ENCODE measurements at regions not wholly inside any gene's neighbourhood (a gene's known extent, or its start where the extent isn't known, plus 50 kb on each side); places are given as distances from the start of the nearest gene placed in this dataset.
"Not testable (repeated sequence)": the region's sequence is repeated elsewhere in the genome, so short reads cannot be mapped to it uniquely, and the experiment has no call there.

GRCh38 chr2:91422102-91422501 is 2730.6 kb downstream of the RPIA start:
- H3K27ac ChIP-seq; H3K9me3 ChIP-seq; intact Hi-C loops (cut with DNase I; ENCODE audit: low total_unique reads); DNase-seq; H3K4me1 ChIP-seq; H3K36me3 ChIP-seq; H3K4me3 ChIP-seq; in situ Hi-C loops (cut with MboI; ENCODE audit: low sequenced_read_pairs in 4 of 4); ATAC-seq; H3K27me3 ChIP-seq: not testable (repeated sequence)

GRCh38 chr2:91427148-91427547 is 2735.7 kb downstream of the RPIA start:
- H3K4me1 ChIP-seq; ATAC-seq; H3K27ac ChIP-seq; H3K4me3 ChIP-seq; H3K9me3 ChIP-seq; in situ Hi-C loops (cut with MboI; ENCODE audit: low sequenced_read_pairs in 4 of 4); H3K36me3 ChIP-seq; DNase-seq; intact Hi-C loops (cut with DNase I; ENCODE audit: low total_unique reads): not testable (repeated sequence)
- peaks cover 0 to 11% (median 3%) of the 10 kb centered on the region in 3 donors for H3K27me3 ChIP-seq

DNA sequence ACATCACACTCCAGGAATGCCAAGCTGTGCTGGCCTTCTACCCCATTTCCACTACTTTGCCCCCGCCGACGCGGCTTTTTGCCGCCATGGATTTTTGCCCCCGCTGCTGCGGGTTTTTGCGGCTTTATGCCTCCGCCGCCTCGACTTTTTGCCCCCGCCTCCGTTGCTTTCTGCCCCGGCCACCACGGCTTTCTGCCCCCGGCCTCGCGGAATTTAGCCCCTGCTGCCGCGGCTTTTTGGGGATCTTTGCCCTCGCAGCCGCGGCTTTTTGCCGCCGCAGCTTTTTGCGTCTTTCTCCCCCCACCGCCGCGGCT is 2750.4 kb downstream of the RPIA start:
- H3K27ac ChIP-seq; H3K9me3 ChIP-seq; H3K36me3 ChIP-seq; intact Hi-C loops (cut with DNase I; ENCODE audit: low total_unique reads); ATAC-seq; in situ Hi-C loops (cut with MboI; ENCODE audit: low sequenced_read_pairs in 4 of 4); DNase-seq: not testable (repeated sequence)
- H3K4me1 ChIP-seq = peaks cover 3 to 12% of the 10 kb centered on the region in 2 donors
- peaks cover 27 to 39% (median 31%) of the 10 kb centered on the region in 3 donors for H3K27me3 ChIP-seq
- peak overlapping the region; percentile 50 to 78 (median 62) for H3K4me3 ChIP-seq

- intact Hi-C loops (cut with DNase I; ENCODE audit: low total_unique reads) = no loop called here
These were observed 2750.9 kb downstream of the RPIA start for GRCh38 chr2:91442246-91442905.

GRCh38 chr2:91442906-91443729 is 2751.6 kb downstream of the RPIA start:
- intact Hi-C loops (cut with DNase I; ENCODE audit: low total_unique reads); H3K9me3 ChIP-seq; ATAC-seq; H3K36me3 ChIP-seq; in situ Hi-C loops (cut with MboI; ENCODE audit: low sequenced_read_pairs in 4 of 4); DNase-seq; H3K27ac ChIP-seq: not testable (repeated sequence)
- Histone ChIP-seq H3K4me3 (peak overlapping the region; percentile 50 to 78 (median 62)), H3K27me3 (peaks cover 27 to 35% (median 31%) of the 10 kb centered on the region in 3 donors), H3K4me1 (peaks cover 3 to 12% of the 10 kb centered on the region in 2 donors)

More at GRCh38 chr2:91442246-91442905, 2750.9 kb downstream of the RPIA start:
- TF ChIP-seq, protein P1, sequence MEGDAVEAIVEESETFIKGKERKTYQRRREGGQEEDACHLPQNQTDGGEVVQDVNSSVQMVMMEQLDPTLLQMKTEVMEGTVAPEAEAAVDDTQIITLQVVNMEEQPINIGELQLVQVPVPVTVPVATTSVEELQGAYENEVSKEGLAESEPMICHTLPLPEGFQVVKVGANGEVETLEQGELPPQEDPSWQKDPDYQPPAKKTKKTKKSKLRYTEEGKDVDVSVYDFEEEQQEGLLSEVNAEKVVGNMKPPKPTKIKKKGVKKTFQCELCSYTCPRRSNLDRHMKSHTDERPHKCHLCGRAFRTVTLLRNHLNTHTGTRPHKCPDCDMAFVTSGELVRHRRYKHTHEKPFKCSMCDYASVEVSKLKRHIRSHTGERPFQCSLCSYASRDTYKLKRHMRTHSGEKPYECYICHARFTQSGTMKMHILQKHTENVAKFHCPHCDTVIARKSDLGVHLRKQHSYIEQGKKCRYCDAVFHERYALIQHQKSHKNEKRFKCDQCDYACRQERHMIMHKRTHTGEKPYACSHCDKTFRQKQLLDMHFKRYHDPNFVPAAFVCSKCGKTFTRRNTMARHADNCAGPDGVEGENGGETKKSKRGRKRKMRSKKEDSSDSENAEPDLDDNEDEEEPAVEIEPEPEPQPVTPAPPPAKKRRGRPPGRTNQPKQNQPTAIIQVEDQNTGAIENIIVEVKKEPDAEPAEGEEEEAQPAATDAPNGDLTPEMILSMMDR (IDR thresholded peaks at IDR 0.05 in 4 of 5, conservative IDR thresholded peaks at IDR 0.05 in 1 of 5) = no peak
- TF ChIP-seq POLR2A (IDR thresholded peaks at IDR 0.05) = no peak
- Histone ChIP-seq H3K36me3 (no peaks in the 10 kb centered on the region), H3K4me1 (peaks cover 3 to 12% of the 10 kb centered on the region in 2 donors), H3K27ac (no peak overlapping the region), H3K9me3 (no peaks in the 10 kb centered on the region), H3K27me3 (peaks cover 27 to 35% (median 31%) of the 10 kb centered on the region in 3 donors), H3K4me3 (peak overlapping the region; percentile 50 to 78 (median 62))
- DNase-seq = no peak
- in situ Hi-C loops (cut with MboI; ENCODE audit: low sequenced_read_pairs in 4 of 4) = no loop called here
- no peak for ATAC-seq

GRCh38 chr2:91443730-91444115 is 2752.2 kb downstream of the RPIA start:
- peaks cover 27 to 35% (median 31%) of the 10 kb centered on the region in 3 donors for H3K27me3 ChIP-seq
- DNase-seq; ATAC-seq; in situ Hi-C loops (cut with MboI; ENCODE audit: low sequenced_read_pairs in 4 of 4); H3K9me3 ChIP-seq; H3K27ac ChIP-seq; H3K4me3 ChIP-seq; intact Hi-C loops (cut with DNase I; ENCODE audit: low total_unique reads); H3K36me3 ChIP-seq: not testable (repeated sequence)
- H3K4me1 ChIP-seq = peaks cover 3 to 12% of the 10 kb centered on the region in 2 donors

DNA sequence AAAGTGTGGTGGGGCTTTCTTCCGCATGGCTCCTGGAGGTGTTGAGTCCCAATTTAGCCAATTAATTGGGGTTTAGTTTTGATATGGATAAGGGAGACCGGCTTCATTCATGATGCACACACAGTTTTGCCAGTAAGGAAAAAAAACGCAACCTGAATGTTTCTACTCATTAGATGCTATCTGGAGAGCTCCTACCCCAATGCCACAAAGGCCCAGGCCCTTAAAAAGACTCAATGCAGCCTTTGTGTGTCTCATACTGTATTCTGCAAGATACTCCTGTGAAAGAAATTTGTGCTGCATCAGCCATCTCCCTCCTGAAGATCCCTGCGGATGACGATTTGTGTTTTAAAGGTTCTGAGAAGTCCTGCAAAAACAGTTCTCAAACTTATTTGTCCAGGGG is 2754.2 kb downstream of the RPIA start:
- ATAC-seq; H3K9me3 ChIP-seq; H3K4me3 ChIP-seq; H3K36me3 ChIP-seq; DNase-seq; H3K27ac ChIP-seq; intact Hi-C loops (cut with DNase I; ENCODE audit: low total_unique reads); in situ Hi-C loops (cut with MboI; ENCODE audit: low sequenced_read_pairs in 4 of 4): not testable (repeated sequence)
- H3K4me1 ChIP-seq = peaks cover 3 to 12% of the 10 kb centered on the region in 2 donors
- peaks cover 21 to 26% (median 22%) of the 10 kb centered on the region in 3 donors for H3K27me3 ChIP-seq

DNA sequence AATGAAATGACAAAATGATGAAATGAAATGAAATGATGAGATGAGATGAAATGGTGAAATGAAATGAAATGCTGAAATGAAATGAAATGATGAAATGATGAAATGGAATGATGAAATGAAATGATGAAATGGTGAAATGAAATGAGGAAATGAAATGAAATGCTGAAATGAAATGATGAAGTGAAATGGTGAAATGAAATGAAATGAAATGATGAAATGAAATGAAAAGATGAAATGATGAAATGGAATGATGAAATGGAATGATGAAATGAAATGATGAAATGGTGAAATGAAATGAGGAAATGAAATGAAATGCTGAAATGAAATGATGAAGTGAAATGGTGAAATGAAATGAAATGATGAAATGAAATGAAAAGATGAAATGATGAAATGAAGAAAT is 2755.0 kb downstream of the RPIA start:
- ATAC-seq; intact Hi-C loops (cut with DNase I; ENCODE audit: low total_unique reads); H3K27ac ChIP-seq; DNase-seq; in situ Hi-C loops (cut with MboI; ENCODE audit: low sequenced_read_pairs in 4 of 4); H3K36me3 ChIP-seq; H3K4me3 ChIP-seq; H3K9me3 ChIP-seq: not testable (repeated sequence)
- Histone ChIP-seq H3K27me3 (peaks cover 21 to 27% (median 26%) of the 10 kb centered on the region in 3 donors), H3K4me1 (peaks cover 3 to 12% of the 10 kb centered on the region in 2 donors)

DNA sequence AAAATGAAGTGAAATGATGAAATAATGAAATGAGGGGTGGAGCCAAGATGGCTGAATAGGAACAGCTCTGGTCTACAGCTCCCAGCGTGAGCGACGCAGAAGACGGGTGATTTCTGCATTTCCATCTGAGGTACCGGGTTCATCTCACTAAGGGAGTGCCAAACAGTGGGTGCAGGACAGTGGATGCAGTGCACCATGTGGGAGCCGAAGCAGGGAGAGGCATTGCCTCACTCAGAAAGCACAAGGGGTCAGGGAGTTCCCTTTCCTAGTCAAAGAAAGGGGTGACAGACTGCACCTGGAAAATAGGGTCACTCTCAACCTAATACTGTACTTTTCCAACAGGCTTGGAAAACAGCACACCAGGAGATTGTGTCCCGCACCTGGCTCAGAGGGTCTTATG is 2755.4 kb downstream of the RPIA start:
- H3K27ac ChIP-seq; intact Hi-C loops (cut with DNase I; ENCODE audit: low total_unique reads); H3K36me3 ChIP-seq; DNase-seq; in situ Hi-C loops (cut with MboI; ENCODE audit: low sequenced_read_pairs in 4 of 4); ATAC-seq; H3K4me3 ChIP-seq; H3K9me3 ChIP-seq: not testable (repeated sequence)
- Histone ChIP-seq H3K27me3 (peaks cover 19 to 25% (median 23%) of the 10 kb centered on the region in 3 donors), H3K4me1 (peaks cover 3 to 11% of the 10 kb centered on the region in 2 donors)

GRCh38 chr2:91447508-91447907 is 2756.0 kb downstream of the RPIA start:
- H3K9me3 ChIP-seq; H3K4me1 ChIP-seq; H3K4me3 ChIP-seq; intact Hi-C loops (cut with DNase I; ENCODE audit: low total_unique reads); ATAC-seq; H3K27ac ChIP-seq; DNase-seq; in situ Hi-C loops (cut with MboI; ENCODE audit: low sequenced_read_pairs in 4 of 4); H3K36me3 ChIP-seq: not testable (repeated sequence)
- H3K27me3 ChIP-seq = peaks cover 13 to 22% (median 17%) of the 10 kb centered on the region in 3 donors

Data from gastrocnemius medialis (tissue), 4 donors.